ENCODE measurements at regions not wholly inside any gene's neighbourhood (a gene's known extent, or its start where the extent isn't known, plus 50 kb on each side); places are given as distances from the start of the nearest gene placed in this dataset.

DNA sequence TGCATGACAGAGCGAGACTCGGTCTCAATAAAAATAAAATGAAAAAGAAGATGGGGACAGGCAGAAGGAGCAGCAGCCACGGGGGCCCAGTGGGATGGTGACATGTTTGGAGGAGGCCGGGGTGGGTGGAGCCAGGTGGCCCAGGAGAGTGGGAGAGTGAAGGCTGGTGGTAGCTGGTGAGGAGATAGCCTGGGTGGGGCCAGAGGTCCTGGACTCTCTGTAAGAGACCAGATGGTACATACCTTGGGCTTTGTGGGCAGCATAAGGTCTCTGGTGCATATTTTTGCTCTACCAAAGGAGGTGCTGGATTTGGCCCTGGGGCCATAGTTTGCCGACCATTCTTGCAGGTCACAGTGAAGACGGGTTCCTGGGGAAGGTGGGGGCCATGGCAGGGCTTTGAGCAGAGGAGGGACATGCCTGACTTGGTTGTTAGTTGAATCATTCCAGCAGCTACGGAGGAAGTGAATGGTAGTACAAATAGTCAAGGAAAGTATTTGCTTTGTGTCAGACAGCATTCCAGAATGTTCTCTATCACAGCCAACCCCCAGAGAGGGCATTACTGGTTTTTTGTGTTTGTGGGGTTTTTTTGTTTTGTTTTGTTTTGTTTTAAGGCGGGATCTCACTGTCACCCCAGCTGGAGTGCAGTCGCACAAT, 69.1 kb downstream of the ARHGEF18 start:
- TF ChIP-seq, protein P1, sequence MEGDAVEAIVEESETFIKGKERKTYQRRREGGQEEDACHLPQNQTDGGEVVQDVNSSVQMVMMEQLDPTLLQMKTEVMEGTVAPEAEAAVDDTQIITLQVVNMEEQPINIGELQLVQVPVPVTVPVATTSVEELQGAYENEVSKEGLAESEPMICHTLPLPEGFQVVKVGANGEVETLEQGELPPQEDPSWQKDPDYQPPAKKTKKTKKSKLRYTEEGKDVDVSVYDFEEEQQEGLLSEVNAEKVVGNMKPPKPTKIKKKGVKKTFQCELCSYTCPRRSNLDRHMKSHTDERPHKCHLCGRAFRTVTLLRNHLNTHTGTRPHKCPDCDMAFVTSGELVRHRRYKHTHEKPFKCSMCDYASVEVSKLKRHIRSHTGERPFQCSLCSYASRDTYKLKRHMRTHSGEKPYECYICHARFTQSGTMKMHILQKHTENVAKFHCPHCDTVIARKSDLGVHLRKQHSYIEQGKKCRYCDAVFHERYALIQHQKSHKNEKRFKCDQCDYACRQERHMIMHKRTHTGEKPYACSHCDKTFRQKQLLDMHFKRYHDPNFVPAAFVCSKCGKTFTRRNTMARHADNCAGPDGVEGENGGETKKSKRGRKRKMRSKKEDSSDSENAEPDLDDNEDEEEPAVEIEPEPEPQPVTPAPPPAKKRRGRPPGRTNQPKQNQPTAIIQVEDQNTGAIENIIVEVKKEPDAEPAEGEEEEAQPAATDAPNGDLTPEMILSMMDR (conservative IDR thresholded peaks at IDR 0.05), result no peak
- H3K27ac ChIP-seq, result no peak overlapping the region

GRCh38 chr19:7418596-7418995, 69.9 kb downstream of the ARHGEF18 start:
- no peak overlapping the region for H3K27ac ChIP-seq
- TF ChIP-seq, protein P1 (conservative IDR thresholded peaks at IDR 0.05), result no peak

DNA sequence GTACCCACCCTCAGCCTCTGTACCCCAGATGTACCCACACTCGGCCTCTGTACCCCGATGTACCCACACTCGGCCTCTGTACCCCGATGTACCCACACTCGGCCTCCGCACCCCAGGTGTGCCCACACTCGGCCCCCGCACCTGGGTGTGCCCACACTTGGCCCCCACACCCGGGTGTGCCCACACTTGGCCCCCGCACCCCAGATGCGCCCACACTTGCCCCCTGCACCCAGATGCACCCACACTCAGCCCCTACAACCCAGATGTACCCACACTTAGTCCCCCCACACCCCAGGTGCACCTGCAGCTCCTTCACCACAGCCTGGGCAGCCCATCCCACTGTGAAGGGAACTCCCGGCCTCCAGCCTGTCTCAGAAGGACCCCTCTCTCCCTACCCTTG, 69.7 kb downstream of the PEX11G start:
- TF ChIP-seq, protein P1 (conservative IDR thresholded peaks at IDR 0.05), result no peak
- no peak overlapping the region for H3K27ac ChIP-seq

- H3K27ac ChIP-seq, result no peak overlapping the region
- TF ChIP-seq, protein P1 (conservative IDR thresholded peaks at IDR 0.05), result no peak
Observed at GRCh38 chr19:7419777-7420439, 68.9 kb downstream of the PEX11G start.

GRCh38 chr19:7421941-7422744, 66.7 kb downstream of the PEX11G start:
- TF ChIP-seq, protein P1 (conservative IDR thresholded peaks at IDR 0.05), result no peak

More at GRCh38 chr19:7421941-7422744, 66.7 kb downstream of the PEX11G start:
- H3K27ac ChIP-seq, result no peak overlapping the region

Measured in VCaP (cell line).